HCT116 (cell line): ENCODE measurements at regions not wholly inside any gene's neighbourhood (a gene's known extent, or its start where the extent isn't known, plus 50 kb on each side); places are given as distances from the start of the nearest gene placed in this dataset.

Source experiments
- EGR1 ChIP-seq: IDR thresholded peaks from 2 replicates; pipeline ENCODE4 v1.6.1; 2012; ENCODE audit warnings: low read depth
- ELF1 ChIP-seq: IDR thresholded peaks from 2 replicates; pipeline ENCODE4 v1.6.1; 2012; ENCODE audit warnings: low read depth, borderline replicate concordance
- POLR2A ChIP-seq: IDR thresholded peaks from 2 replicates; pipeline ENCODE4 v1.7.0; 2011; ENCODE audit warnings: borderline replicate concordance; ENCODE audit not compliant: insufficient read depth, insufficient read length; ENCODE audit errors: extremely low read depth
- RAD21 ChIP-seq: IDR thresholded peaks from 2 replicates; pipeline ENCODE4 v1.6.1; 2012; ENCODE audit warnings: low read depth, mild to moderate bottlenecking
- SIN3A ChIP-seq: IDR thresholded peaks from 2 replicates; pipeline ENCODE4 v1.6.1; 2012; ENCODE audit warnings: low read depth
- TF ChIP-seq, protein P1 (sequence below), 3 experiments: fragments of 200-600 bp in 1 of 3; sonication (generic) in 1 of 3; IDR thresholded peaks in 2 of 3; conservative IDR thresholded peaks in 1 of 3; 2 replicates each; pipeline ENCODE4 v1.5.1; 2012 to 2017; ENCODE audit warnings: low read depth in 2 of 3, low read length in 2 of 3, antibody characterized with exemption in 1 of 3, borderline replicate concordance in 1 of 3, control low read depth in 1 of 3, mild to moderate bottlenecking in 1 of 3, mixed read lengths in 1 of 3, mixed run types in 1 of 3, moderate library complexity in 1 of 3; ENCODE audit not compliant: insufficient read depth in 1 of 3
- TF ChIP-seq, protein P2 (sequence below): IDR thresholded peaks from 2 replicates; pipeline ENCODE4 v1.6.1; 2012; ENCODE audit warnings: low read depth
- TF ChIP-seq, protein P3 (sequence below): IDR thresholded peaks from 2 replicates; pipeline ENCODE4 v1.6.1; 2012

DNA sequence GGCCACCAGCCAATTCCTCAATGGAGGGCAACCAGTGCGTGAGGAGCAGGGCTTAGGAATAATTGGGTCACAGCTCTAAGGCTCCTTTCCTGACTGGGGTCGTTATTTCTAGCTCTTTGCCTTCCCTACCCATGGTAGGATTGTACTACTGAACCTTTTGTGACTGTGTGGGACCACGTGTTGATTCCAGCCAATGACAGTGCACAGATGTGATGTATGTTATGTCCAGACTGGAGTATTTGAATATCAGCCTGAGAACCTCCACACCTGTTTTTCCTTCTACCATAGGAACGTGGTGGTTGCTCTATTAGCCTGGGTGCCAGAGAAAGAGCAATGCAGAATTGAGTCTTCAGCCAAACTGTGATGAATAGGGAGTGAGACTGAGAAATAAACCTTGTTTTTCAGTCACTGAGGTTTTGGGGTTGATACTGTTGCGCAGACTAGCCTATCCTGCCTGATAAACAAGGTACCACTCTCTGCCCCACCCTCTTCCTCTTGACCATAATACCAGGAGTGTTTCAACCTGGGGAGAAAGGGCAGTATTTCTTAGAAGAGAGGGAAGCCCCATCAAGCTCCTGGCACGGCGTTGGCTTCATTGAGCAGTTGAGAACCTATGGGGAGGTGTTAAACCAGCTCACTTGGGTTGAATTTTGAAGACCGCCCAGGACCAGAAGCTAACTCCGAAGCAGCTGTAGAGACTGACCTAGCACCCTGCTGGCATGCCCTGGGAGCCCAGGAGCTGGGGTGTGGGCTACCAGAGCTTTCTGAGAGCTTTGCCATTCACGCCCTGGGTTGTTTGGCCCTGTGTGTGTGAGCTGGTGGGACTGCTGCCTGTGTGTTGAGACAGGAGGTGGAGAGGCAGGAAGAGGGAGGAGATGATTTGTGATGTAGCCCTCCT lies 105.5 kb upstream of the BACH2 start:
- TF ChIP-seq ELF1 (no peak), EGR1 (no peak), SIN3A (no peak), RAD21 (no peak), POLR2A (no peak)
- TF ChIP-seq, protein P1, sequence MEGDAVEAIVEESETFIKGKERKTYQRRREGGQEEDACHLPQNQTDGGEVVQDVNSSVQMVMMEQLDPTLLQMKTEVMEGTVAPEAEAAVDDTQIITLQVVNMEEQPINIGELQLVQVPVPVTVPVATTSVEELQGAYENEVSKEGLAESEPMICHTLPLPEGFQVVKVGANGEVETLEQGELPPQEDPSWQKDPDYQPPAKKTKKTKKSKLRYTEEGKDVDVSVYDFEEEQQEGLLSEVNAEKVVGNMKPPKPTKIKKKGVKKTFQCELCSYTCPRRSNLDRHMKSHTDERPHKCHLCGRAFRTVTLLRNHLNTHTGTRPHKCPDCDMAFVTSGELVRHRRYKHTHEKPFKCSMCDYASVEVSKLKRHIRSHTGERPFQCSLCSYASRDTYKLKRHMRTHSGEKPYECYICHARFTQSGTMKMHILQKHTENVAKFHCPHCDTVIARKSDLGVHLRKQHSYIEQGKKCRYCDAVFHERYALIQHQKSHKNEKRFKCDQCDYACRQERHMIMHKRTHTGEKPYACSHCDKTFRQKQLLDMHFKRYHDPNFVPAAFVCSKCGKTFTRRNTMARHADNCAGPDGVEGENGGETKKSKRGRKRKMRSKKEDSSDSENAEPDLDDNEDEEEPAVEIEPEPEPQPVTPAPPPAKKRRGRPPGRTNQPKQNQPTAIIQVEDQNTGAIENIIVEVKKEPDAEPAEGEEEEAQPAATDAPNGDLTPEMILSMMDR (IDR thresholded peaks at IDR 0.05 in 2 of 3, conservative IDR thresholded peaks at IDR 0.05 in 1 of 3; ENCODE audit: borderline replicate concordance in 1 of 3, insufficient read depth in 1 of 3, low read depth in 2 of 3, low read length in 2 of 3) = no peak
- TF ChIP-seq, protein P2, sequence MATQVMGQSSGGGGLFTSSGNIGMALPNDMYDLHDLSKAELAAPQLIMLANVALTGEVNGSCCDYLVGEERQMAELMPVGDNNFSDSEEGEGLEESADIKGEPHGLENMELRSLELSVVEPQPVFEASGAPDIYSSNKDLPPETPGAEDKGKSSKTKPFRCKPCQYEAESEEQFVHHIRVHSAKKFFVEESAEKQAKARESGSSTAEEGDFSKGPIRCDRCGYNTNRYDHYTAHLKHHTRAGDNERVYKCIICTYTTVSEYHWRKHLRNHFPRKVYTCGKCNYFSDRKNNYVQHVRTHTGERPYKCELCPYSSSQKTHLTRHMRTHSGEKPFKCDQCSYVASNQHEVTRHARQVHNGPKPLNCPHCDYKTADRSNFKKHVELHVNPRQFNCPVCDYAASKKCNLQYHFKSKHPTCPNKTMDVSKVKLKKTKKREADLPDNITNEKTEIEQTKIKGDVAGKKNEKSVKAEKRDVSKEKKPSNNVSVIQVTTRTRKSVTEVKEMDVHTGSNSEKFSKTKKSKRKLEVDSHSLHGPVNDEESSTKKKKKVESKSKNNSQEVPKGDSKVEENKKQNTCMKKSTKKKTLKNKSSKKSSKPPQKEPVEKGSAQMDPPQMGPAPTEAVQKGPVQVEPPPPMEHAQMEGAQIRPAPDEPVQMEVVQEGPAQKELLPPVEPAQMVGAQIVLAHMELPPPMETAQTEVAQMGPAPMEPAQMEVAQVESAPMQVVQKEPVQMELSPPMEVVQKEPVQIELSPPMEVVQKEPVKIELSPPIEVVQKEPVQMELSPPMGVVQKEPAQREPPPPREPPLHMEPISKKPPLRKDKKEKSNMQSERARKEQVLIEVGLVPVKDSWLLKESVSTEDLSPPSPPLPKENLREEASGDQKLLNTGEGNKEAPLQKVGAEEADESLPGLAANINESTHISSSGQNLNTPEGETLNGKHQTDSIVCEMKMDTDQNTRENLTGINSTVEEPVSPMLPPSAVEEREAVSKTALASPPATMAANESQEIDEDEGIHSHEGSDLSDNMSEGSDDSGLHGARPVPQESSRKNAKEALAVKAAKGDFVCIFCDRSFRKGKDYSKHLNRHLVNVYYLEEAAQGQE = no peak
- TF ChIP-seq, protein P3, sequence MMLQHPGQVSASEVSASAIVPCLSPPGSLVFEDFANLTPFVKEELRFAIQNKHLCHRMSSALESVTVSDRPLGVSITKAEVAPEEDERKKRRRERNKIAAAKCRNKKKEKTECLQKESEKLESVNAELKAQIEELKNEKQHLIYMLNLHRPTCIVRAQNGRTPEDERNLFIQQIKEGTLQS = no peak
